ENCODE measurements at regions not wholly inside any gene's neighbourhood (a gene's known extent, or its start where the extent isn't known, plus 50 kb on each side); places are given as distances from the start of the nearest gene placed in this dataset.

DNA sequence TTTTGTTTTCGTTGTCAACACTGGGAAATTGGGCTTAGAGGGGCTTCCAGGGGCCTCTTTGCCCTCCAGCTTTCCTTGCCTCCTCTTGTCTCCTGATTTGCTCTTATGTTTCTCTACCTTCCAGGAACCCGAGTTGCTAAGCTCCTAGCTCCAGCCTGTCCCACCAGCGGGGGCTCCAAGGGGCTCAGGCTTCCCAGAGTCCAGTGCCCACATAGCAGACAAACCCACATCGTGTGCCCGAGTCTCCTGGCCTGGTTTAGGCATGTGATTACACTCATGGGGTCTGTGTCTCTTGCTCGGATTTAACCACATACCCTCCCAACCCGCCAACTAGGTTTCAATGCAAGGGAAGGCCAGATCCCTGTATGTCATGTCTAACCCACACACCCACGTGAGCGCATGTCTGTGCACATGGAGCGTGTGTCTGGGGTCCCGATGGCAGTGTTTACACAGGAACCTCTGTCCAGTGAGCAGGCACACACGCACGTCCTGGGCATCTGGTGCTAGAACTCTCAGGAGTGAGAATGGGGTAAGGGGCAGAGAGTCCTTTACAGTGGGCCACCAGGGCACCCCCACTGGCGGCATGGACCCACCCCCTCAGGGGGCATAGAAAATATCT lies 76.1 kb upstream of the MED9 start:
- H3K4me1 ChIP-seq (ENCODE audit: insufficient read depth, low read length): peaks cover 35% of the 10 kb centered on the region
- DNase-seq (ENCODE audit: insufficient read length, low spot score, missing footprints): peak; percentile 57
- H3K36me3 ChIP-seq (ENCODE audit: insufficient read depth, low read length): no peaks in the 10 kb centered on the region
- peak overlapping the region; percentile 16 for H3K27ac ChIP-seq (ENCODE audit: low read depth, low read length)
- peaks cover 2% of the 10 kb centered on the region for H3K9me3 ChIP-seq (ENCODE audit: low read depth, low read length)
- H4K20me1 ChIP-seq (ENCODE audit: insufficient read depth, low read length): no peaks in the 10 kb centered on the region
- H3K27me3 ChIP-seq (ENCODE audit: insufficient read depth, low read length): no peaks in the 10 kb centered on the region
- no peaks in the 10 kb centered on the region for H3K79me2 ChIP-seq (ENCODE audit: insufficient read depth, low read length)
- no peak overlapping the region for H2AFZ ChIP-seq (ENCODE audit: low read length)
- H3K4me3 ChIP-seq (ENCODE audit: insufficient read depth, low read length): no peak overlapping the region
- no peak for TF ChIP-seq CTCF (IDR thresholded peaks at IDR 0.05; ENCODE audit: extremely low read depth, low read depth, low read length)
- no peak overlapping the region for H3K4me2 ChIP-seq (ENCODE audit: insufficient read depth, low read length)

GRCh38 chr17:17401271-17401781 lies 75.5 kb upstream of the MED9 start:
- Histone ChIP-seq H3K4me1 (ENCODE audit: insufficient read depth, low read length) (peaks cover 35% of the 10 kb centered on the region), H3K4me2 (ENCODE audit: insufficient read depth, low read length) (no peak overlapping the region), H2AFZ (ENCODE audit: low read length) (no peak overlapping the region), H3K4me3 (ENCODE audit: insufficient read depth, low read length) (no peak overlapping the region), H3K36me3 (ENCODE audit: insufficient read depth, low read length) (no peaks in the 10 kb centered on the region), H3K9me3 (ENCODE audit: low read depth, low read length) (peaks cover 2% of the 10 kb centered on the region), H4K20me1 (ENCODE audit: insufficient read depth, low read length) (no peaks in the 10 kb centered on the region), H3K79me2 (ENCODE audit: insufficient read depth, low read length) (no peaks in the 10 kb centered on the region), H3K27me3 (ENCODE audit: insufficient read depth, low read length) (no peaks in the 10 kb centered on the region), H3K27ac (ENCODE audit: low read depth, low read length) (no peak overlapping the region)
- DNase-seq (ENCODE audit: insufficient read length, low spot score, missing footprints): peak; percentile 91
- peak; percentile 28 for TF ChIP-seq CTCF (IDR thresholded peaks at IDR 0.05; ENCODE audit: extremely low read depth, low read depth, low read length)

DNA sequence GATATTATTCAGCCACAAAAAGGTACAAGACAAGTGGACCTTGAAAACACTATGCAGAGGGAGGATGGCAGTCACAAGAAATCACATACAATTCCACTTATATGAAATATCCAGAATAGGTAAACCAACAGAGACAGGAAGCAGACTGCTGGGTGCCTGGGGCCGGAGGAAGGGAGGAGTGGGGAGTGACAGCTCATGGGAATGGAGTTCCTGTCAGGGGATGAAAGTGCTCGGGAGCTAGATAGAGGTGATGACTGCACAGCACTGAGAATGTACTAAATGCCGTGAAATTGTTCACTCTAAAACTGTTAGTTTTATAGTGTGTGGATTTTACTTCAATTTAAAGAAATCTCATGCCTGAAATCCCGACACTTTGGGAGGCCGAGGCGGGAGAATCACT lies 74.2 kb upstream of the MED9 start:
- peaks cover 2% of the 10 kb centered on the region for H3K9me3 ChIP-seq (ENCODE audit: low read depth, low read length)
- H3K4me3 ChIP-seq (ENCODE audit: insufficient read depth, low read length): no peak overlapping the region
- no peaks in the 10 kb centered on the region for H3K79me2 ChIP-seq (ENCODE audit: insufficient read depth, low read length)
- no peak overlapping the region for H3K4me2 ChIP-seq (ENCODE audit: insufficient read depth, low read length)
- DNase-seq (ENCODE audit: insufficient read length, low spot score, missing footprints): no peak
- no peak overlapping the region for H2AFZ ChIP-seq (ENCODE audit: low read length)
- no peak overlapping the region for H3K27ac ChIP-seq (ENCODE audit: low read depth, low read length)
- no peaks in the 10 kb centered on the region for H3K36me3 ChIP-seq (ENCODE audit: insufficient read depth, low read length)
- peaks cover 35% of the 10 kb centered on the region for H3K4me1 ChIP-seq (ENCODE audit: insufficient read depth, low read length)
- no peak for TF ChIP-seq CTCF (IDR thresholded peaks at IDR 0.05; ENCODE audit: extremely low read depth, low read depth, low read length)
- no peaks in the 10 kb centered on the region for H3K27me3 ChIP-seq (ENCODE audit: insufficient read depth, low read length)
- H4K20me1 ChIP-seq (ENCODE audit: insufficient read depth, low read length): no peaks in the 10 kb centered on the region

DNA sequence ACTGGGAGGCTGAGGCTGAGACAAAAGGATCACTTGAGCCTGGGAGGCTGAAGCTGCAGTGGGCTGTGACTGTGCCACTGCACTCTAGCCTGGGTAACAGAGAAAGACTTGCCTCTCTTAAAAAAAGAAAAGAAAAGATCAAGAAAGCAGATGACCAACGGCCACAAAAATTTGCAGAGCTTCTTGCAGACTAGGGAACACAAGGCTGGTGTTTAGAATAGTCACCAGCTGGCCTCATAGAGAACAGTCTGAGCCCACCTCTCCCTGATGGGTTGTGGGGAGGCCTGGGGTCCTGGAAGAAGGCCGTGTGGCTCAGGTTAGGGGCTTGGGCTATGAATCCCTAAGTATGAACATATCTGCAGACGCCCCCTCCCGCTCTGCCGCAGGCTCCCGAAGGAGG lies 73.7 kb upstream of the MED9 start:
- H3K27ac ChIP-seq (ENCODE audit: low read depth, low read length): no peak overlapping the region
- H2AFZ ChIP-seq (ENCODE audit: low read length): no peak overlapping the region
- H3K4me1 ChIP-seq (ENCODE audit: insufficient read depth, low read length): peaks cover 37% of the 10 kb centered on the region
- H3K9me3 ChIP-seq (ENCODE audit: low read depth, low read length): peaks cover 2% of the 10 kb centered on the region
- DNase-seq (ENCODE audit: insufficient read length, low spot score, missing footprints): no peak
- TF ChIP-seq CTCF (IDR thresholded peaks at IDR 0.05; ENCODE audit: extremely low read depth, low read depth, low read length): no peak
- H3K27me3 ChIP-seq (ENCODE audit: insufficient read depth, low read length): no peaks in the 10 kb centered on the region
- no peaks in the 10 kb centered on the region for H4K20me1 ChIP-seq (ENCODE audit: insufficient read depth, low read length)
- H3K36me3 ChIP-seq (ENCODE audit: insufficient read depth, low read length): no peaks in the 10 kb centered on the region
- no peak overlapping the region for H3K4me3 ChIP-seq (ENCODE audit: insufficient read depth, low read length)
- H3K4me2 ChIP-seq (ENCODE audit: insufficient read depth, low read length): no peak overlapping the region
- H3K79me2 ChIP-seq (ENCODE audit: insufficient read depth, low read length): no peaks in the 10 kb centered on the region
